Heart right ventricle (tissue), 16 donors: ENCODE measurements at regions not wholly inside any gene's neighbourhood (a gene's known extent, or its start where the extent isn't known, plus 50 kb on each side); places are given as distances from the start of the nearest gene placed in this dataset.

Experiments
- ATAC-seq, 8 donors: fragments of 200-7000 bp; cut with Tn5 transposase; one replicate each; pipeline ENCODE4 v1.9.1; 2020; ENCODE audit warnings: mild to moderate bottlenecking in 8 of 8, moderate library complexity in 8 of 8, moderate number of reproducible peaks in 1 of 8
- DNase-seq, 2 donors: peaks; one replicate each; pipeline ENCODE4 v3.0.0-alpha.2; 2020
- H3K27ac ChIP-seq, 10 donors: fragments of 200-600 bp; sonication (generic) in 2 of 10; one replicate each; pipeline versions ENCODE4 v1.5.0 to v1.8.0; 2020 to 2022; ENCODE audit warnings: mild to moderate bottlenecking in 3 of 10
- H3K27me3 ChIP-seq, 7 donors: fragments of 200-600 bp; one replicate each; pipeline ENCODE4 v1.8.0; 2021 to 2022; ENCODE audit warnings: mild to moderate bottlenecking in 2 of 7
- H3K36me3 ChIP-seq, 9 donors: fragments of 200-600 bp; sonication (generic) in 1 of 9; one replicate each; pipeline versions ENCODE4 v1.5.0 to v1.8.0; 2020 to 2022; ENCODE audit warnings: mild to moderate bottlenecking in 2 of 9
- H3K4me1 ChIP-seq, 9 donors: fragments of 200-600 bp; sonication (generic) in 1 of 9; one replicate each; pipeline versions ENCODE4 v1.5.0 to v1.8.0; 2020 to 2022; ENCODE audit warnings: mild to moderate bottlenecking in 4 of 9
- H3K4me3 ChIP-seq, 10 donors: fragments of 200-600 bp; sonication (generic) in 2 of 10; one replicate each; pipeline versions ENCODE4 v1.5.0 to v1.8.0; 2020 to 2022; ENCODE audit warnings: mild to moderate bottlenecking in 7 of 10, moderate library complexity in 2 of 10
- H3K9me3 ChIP-seq, 11 donors: fragments of 200-600 bp in 10 of 11; sonication (generic) in 2 of 11; one replicate each; pipeline versions ENCODE4 v1.5.0 to v1.8.0; 2013 to 2022; ENCODE audit warnings: mild to moderate bottlenecking in 2 of 11, control low read depth in 1 of 11, moderate library complexity in 1 of 11
- CTCF ChIP-seq, 9 donors: fragments of 200-600 bp; sonication (generic) in 2 of 9; IDR thresholded peaks; one replicate each; pipeline versions ENCODE4 v1.5.0 to v1.8.0; 2021 to 2022; ENCODE audit warnings: antibody characterized with exemption in 9 of 9, mild to moderate bottlenecking in 5 of 9, moderate library complexity in 1 of 9
- WGBS, 2 donors: extraction: QIAGEN DNeasy Blood & Tissue Kit; methylation state at CpG; one replicate each; pipeline ENCODE4 v1.1.7; 2013; ENCODE audit warnings: inconsistent platforms in 1 of 2; 5-methylcytosine and 5-hydroxymethylcytosine counted together
- intact Hi-C, 10 donors: fragments of 100-400 bp; cut with DNase I; formaldehyde crosslinking; loops; one replicate each; pipeline versions ENCODE4 v1.11.1 to v1.14.2; 2022
- donor health status: Arrhythmogenic right ventricular cardiomyopathy.
- donor health status: ischemic (EF 13 %, LVEDD 7.1; RV severe dilation, severe dysfunction).
- donor health status: healthy with polysubstance abuse.
- donor health status: DM: no; HTN: yes; CAD: no.
- donor health status: DM: no; HTN: no; CAD: no.
- donor health status: ischemic (EF 25% LVEDD 6.9; RV normal size, moderate dysfunction).
- donor health status: ischemic (EF 25% LVEDD 5.7; RV mildly dilated, moderate dysfunction).
- donor health status: healthy.
- donor health status: DM: yes; HTN: yes; CAD: no.
- donor health status: Ischemic cardiomyopathy.
- donor health status: ischemic (EF 35%, LVEDD 5.7; RV mildly dilated, moderate dysfunction).
- donor health status: nonischemic (EF 11% LVEDD 7.7; RV severe dilation, severe dysfunction).
- donor health status: DM: yes; HTN: yes; CAD: no.
- donor health status: PGD.
- donor health status: ischemic (EF 29% LVEDD 5.4; RV normal size, mild dysfunction).
- donor health status: nonischemic (EF 23%, LVEDD 6.1; RV moderate dilation, normal function).

GRCh38 chr11:109845437-109845836, 247.8 kb upstream of the ZC3H12C start:
- DNase-seq (no peak), ATAC-seq (no peak)
- WGBS, 2 donors = 21 to 48% methylated on average over 1 of the region's 1 CpG
- Histone ChIP-seq H3K9me3 (no peaks in the 10 kb centered on the region), H3K36me3 (no peaks in the 10 kb centered on the region), H3K4me3 (no peak overlapping the region), H3K27ac (no peak overlapping the region), H3K27me3 (no peaks in the 10 kb centered on the region), H3K4me1 (peaks cover 0 to 7% (median 0%) of the 10 kb centered on the region in 9 donors)
- no peak for TF ChIP-seq CTCF (IDR thresholded peaks at IDR 0.05)
- intact Hi-C loops = no loop called here

- ATAC-seq (peak in 1 of 8 donors; percentile 31), DNase-seq (no peak)
- Histone ChIP-seq H3K27ac (no peak overlapping the region), H3K4me3 (no peak overlapping the region), H3K36me3 (no peaks in the 10 kb centered on the region), H3K4me1 (peaks cover 0 to 7% (median 0%) of the 10 kb centered on the region in 9 donors), H3K9me3 (no peaks in the 10 kb centered on the region), H3K27me3 (no peaks in the 10 kb centered on the region)
- intact Hi-C loops = no loop called here
- TF ChIP-seq CTCF (IDR thresholded peaks at IDR 0.05) = no peak
- WGBS, 2 donors = 26 to 54% methylated on average over 1 of the region's 1 CpG
Measured at GRCh38 chr11:109847621-109848020, 245.6 kb upstream of the ZC3H12C start.

GRCh38 chr11:109849051-109849450, 244.1 kb upstream of the ZC3H12C start:
- no peaks in the 10 kb centered on the region for H3K9me3 ChIP-seq
- no peak for DNase-seq
- H3K27ac ChIP-seq = no peak overlapping the region
- no peak for ATAC-seq
- H3K27me3 ChIP-seq = no peaks in the 10 kb centered on the region
- no peak overlapping the region for H3K4me3 ChIP-seq
- 85 to 90% methylated on average over 3 of the region's 3 CpGs for WGBS, 2 donors
- H3K36me3 ChIP-seq = no peaks in the 10 kb centered on the region
- intact Hi-C loops = no loop called here
- no peak for TF ChIP-seq CTCF (IDR thresholded peaks at IDR 0.05)
- peaks cover 0 to 7% (median 0%) of the 10 kb centered on the region in 9 donors for H3K4me1 ChIP-seq

GRCh38 chr11:109849946-109850345, 243.2 kb upstream of the ZC3H12C start:
- ATAC-seq (no peak), DNase-seq (no peak)
- WGBS, 2 donors = 84 to 85% methylated on average over 5 of the region's 5 CpGs
- H3K4me1 ChIP-seq = peaks cover 0 to 7% (median 0%) of the 10 kb centered on the region in 9 donors
- no peak overlapping the region for H3K27ac ChIP-seq
- TF ChIP-seq CTCF (IDR thresholded peaks at IDR 0.05) = no peak
- H3K4me3 ChIP-seq = no peak overlapping the region
- intact Hi-C loops = no loop called here
- H3K36me3 ChIP-seq = no peaks in the 10 kb centered on the region
- no peaks in the 10 kb centered on the region for H3K27me3 ChIP-seq
- no peaks in the 10 kb centered on the region for H3K9me3 ChIP-seq
